ENCODE measurements at regions not wholly inside any gene's neighbourhood (a gene's known extent, or its start where the extent isn't known, plus 50 kb on each side); places are given as distances from the start of the nearest gene placed in this dataset.
A peak's percentile ranks its signal among the peaks of the same experiment; 100 is the strongest.

GRCh38 chr9:745761-746380 lies 95.6 kb upstream of the DMRT1 start:
- H3K36me3 ChIP-seq (ENCODE audit: low read depth) = no peaks in the 10 kb centered on the region
- DNase-seq = no peak
- H3K4me3 ChIP-seq = no peak overlapping the region
- no peak for ATAC-seq
- H3K9me3 ChIP-seq = no peaks in the 10 kb centered on the region
- TF ChIP-seq CTCF (IDR thresholded peaks at IDR 0.05) = no peak
- intact Hi-C loops (cut with DNase I, micrococcal nuclease) = no loop called here
- H3K4me1 ChIP-seq (ENCODE audit: low read depth) = peaks cover 4% of the 10 kb centered on the region

- Histone ChIP-seq H3K4me1 (ENCODE audit: low read depth) (peaks cover 10% of the 10 kb centered on the region), H3K9me3 (no peaks in the 10 kb centered on the region), H3K4me3 (no peak overlapping the region), H3K36me3 (ENCODE audit: low read depth) (no peaks in the 10 kb centered on the region)
- no peak for TF ChIP-seq CTCF (IDR thresholded peaks at IDR 0.05)
- intact Hi-C loops (cut with DNase I, micrococcal nuclease) = no loop called here
- ATAC-seq (no peak), DNase-seq (no peak)
These were observed 94.6 kb upstream of the DMRT1 start for GRCh38 chr9:746661-747434.

- DNase-seq (no peak), ATAC-seq (peak; percentile 55)
- no peak overlapping the region for H3K4me3 ChIP-seq
- H3K36me3 ChIP-seq (ENCODE audit: low read depth) = no peaks in the 10 kb centered on the region
- intact Hi-C loops (cut with DNase I, micrococcal nuclease) = no loop called here
- no peaks in the 10 kb centered on the region for H3K9me3 ChIP-seq
- TF ChIP-seq CTCF (IDR thresholded peaks at IDR 0.05) = no peak
- H3K4me1 ChIP-seq (ENCODE audit: low read depth) = peaks cover 10% of the 10 kb centered on the region
These were observed 93.9 kb upstream of the DMRT1 start for GRCh38 chr9:747567-747966.

GRCh38 chr9:748861-749497 lies 92.5 kb upstream of the DMRT1 start:
- Histone ChIP-seq H3K4me3 (no peak overlapping the region), H3K9me3 (no peaks in the 10 kb centered on the region), H3K36me3 (ENCODE audit: low read depth) (no peaks in the 10 kb centered on the region), H3K4me1 (ENCODE audit: low read depth) (peaks cover 10% of the 10 kb centered on the region)
- TF ChIP-seq CTCF (IDR thresholded peaks at IDR 0.05) = no peak
- ATAC-seq (no peak), DNase-seq (no peak)
- intact Hi-C loops (cut with DNase I, micrococcal nuclease) = no loop called here

GRCh38 chr9:749716-750115 lies 91.8 kb upstream of the DMRT1 start:
- Histone ChIP-seq H3K36me3 (ENCODE audit: low read depth) (no peaks in the 10 kb centered on the region), H3K9me3 (no peaks in the 10 kb centered on the region), H3K4me1 (ENCODE audit: low read depth) (peaks cover 10% of the 10 kb centered on the region), H3K4me3 (no peak overlapping the region)
- ATAC-seq (peak; percentile 41), DNase-seq (peak in 1 of 3 donors; percentile 29)
- no peak for TF ChIP-seq CTCF (IDR thresholded peaks at IDR 0.05)
- intact Hi-C loops (cut with DNase I, micrococcal nuclease) = loop anchor here in 1 of 2 donors (5.0 kb wide), 1 partner anchor 132 kb away; no protein-coding TSS in a partner anchor
